ENCODE measurements at regions not wholly inside any gene's neighbourhood (a gene's known extent, or its start where the extent isn't known, plus 50 kb on each side); places are given as distances from the start of the nearest gene placed in this dataset.
"Not testable (repeated sequence)": the region's sequence is repeated elsewhere in the genome, so short reads cannot be mapped to it uniquely, and the experiment has no call there.

DNA sequence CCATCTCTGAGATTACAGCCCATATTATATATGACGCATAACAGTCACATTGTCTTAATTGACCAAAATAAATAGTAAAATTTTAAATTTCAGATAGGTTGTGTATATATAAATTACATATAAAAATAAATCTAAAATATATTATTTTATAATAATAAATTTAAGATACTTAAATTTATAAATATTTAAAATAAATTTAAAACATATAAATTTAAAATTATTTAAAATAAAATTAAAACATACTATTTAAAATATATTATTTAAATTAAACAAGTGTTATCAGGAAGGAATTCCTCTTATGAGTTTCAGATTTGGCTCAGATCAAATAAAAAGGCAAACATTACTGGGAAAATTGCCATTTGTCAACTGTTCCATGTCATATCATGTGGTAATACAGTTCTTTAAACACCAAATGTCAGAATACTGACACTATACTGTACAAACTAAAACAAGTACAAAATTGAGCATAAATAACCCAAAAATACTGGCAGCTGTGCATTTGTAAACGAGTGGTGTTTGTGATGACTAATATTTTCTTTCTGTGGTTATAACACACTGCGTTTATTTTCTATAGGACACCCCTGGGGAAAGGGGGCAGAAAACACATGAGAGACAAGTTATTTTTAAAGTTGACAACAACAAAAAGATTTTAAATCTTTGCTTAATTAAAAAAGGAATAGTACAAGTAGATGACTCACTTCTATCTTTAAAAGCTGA, 71.3 kb upstream of the DGKB start:
- TF ChIP-seq, protein P1, sequence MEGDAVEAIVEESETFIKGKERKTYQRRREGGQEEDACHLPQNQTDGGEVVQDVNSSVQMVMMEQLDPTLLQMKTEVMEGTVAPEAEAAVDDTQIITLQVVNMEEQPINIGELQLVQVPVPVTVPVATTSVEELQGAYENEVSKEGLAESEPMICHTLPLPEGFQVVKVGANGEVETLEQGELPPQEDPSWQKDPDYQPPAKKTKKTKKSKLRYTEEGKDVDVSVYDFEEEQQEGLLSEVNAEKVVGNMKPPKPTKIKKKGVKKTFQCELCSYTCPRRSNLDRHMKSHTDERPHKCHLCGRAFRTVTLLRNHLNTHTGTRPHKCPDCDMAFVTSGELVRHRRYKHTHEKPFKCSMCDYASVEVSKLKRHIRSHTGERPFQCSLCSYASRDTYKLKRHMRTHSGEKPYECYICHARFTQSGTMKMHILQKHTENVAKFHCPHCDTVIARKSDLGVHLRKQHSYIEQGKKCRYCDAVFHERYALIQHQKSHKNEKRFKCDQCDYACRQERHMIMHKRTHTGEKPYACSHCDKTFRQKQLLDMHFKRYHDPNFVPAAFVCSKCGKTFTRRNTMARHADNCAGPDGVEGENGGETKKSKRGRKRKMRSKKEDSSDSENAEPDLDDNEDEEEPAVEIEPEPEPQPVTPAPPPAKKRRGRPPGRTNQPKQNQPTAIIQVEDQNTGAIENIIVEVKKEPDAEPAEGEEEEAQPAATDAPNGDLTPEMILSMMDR (IDR thresholded peaks at IDR 0.05): no peak
- POLR2A ChIA-PET: no interaction called here
- CTCF ChIA-PET: no interaction called here
- H3K4me3 Mint-ChIP-seq: no peak overlapping the region
- no peaks in the 10 kb centered on the region for H3K9me3 Mint-ChIP-seq
- H3K36me3 Mint-ChIP-seq (ENCODE audit: low read depth): no peaks in the 10 kb centered on the region
- H3K4me1 Mint-ChIP-seq (ENCODE audit: low read depth): no peaks in the 10 kb centered on the region
- ATAC-seq (no peak), DNase-seq (no peak)
- intact Hi-C loops (cut with micrococcal nuclease): no loop called here
- no peaks in the 10 kb centered on the region for H3K27me3 Mint-ChIP-seq
- no peak overlapping the region for H3K27ac Mint-ChIP-seq

DNA sequence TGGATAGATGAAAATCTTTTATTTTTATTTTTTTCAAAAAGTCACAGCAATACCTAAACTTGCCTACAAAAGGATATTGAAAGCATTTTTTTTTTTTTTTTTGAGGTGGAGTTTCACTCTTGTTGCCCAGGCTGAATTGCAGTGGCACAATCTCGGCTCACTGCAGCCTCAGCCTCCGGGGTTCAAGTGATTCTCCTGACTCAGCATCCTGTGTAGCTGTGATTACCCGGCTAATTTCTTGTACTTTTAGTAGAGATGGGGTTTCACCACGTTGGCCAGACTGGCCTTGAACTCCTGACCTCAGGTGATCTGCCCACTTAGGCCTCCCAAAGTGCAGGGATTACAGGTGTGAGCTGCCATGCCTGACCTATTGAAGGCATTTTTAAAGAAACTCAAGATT, 69.1 kb upstream of the DGKB start:
- H3K4me3 Mint-ChIP-seq; H3K4me1 Mint-ChIP-seq (ENCODE audit: low read depth); POLR2A ChIA-PET; intact Hi-C loops (cut with micrococcal nuclease); CTCF ChIA-PET; H3K9me3 Mint-ChIP-seq; H3K27ac Mint-ChIP-seq; H3K36me3 Mint-ChIP-seq (ENCODE audit: low read depth); DNase-seq; ATAC-seq; H3K27me3 Mint-ChIP-seq: not testable (repeated sequence)

DNA sequence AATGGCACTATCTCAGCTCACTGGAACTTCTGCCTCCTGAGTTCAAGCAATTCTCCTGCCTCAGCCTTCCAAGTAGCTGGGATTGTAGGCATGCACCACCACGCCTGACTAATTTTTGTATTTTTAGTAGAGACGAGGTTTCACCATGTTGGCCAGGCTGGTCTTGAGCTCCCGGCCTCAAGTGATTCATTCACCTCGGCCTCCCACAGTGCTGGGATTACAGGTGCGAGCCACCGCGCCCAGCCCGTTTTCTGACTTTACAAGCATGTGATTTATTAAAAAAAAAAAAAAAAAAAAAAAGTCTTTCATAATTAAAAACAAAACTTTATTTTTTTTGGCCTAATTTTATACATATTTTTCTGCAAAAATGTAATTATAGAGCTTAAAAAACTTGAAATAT, 64.8 kb upstream of the DGKB start:
- H3K27ac Mint-ChIP-seq; H3K4me3 Mint-ChIP-seq; intact Hi-C loops (cut with micrococcal nuclease); H3K27me3 Mint-ChIP-seq; H3K9me3 Mint-ChIP-seq; DNase-seq; H3K4me1 Mint-ChIP-seq (ENCODE audit: low read depth); CTCF ChIA-PET; POLR2A ChIA-PET; H3K36me3 Mint-ChIP-seq (ENCODE audit: low read depth); ATAC-seq: not testable (repeated sequence)

DNA sequence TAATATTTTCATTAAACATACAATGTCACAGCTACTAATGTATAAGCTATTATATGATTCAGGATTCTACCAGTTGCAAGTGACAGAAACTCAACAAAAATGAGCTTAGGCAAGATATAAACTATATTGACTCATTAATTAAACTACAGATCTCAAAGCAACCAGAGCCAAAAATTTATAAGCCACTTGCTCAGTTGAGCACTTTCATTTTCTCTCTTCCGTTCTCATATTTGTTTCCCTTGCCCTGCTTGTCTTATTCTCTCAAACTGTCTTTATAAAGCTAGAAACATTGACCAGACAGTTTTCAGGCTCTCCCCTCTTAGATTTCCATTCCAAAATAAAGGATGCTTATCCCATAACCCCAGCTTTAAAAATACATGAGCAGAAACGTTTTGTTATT, 60.2 kb upstream of the DGKB start:
- no peaks in the 10 kb centered on the region for H3K4me1 Mint-ChIP-seq (ENCODE audit: low read depth)

DNA sequence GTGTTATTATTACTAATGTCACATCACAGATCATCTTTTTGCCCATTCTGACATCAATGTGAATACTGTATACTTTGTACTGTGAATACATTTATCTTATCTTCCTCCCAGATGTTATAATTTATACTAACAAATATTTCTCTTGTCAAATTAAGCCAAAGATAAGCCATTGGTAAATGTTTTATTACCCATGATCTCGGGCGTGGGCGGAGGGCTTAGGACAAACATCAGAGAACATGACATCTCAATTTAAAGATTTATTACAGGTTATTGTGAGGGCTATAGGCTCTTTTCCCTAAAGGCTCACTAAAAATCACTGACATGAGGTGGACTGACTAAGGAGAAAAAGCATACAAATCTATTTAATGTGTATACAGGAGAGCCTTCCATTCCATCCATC, 58.2 kb upstream of the DGKB start:
- no peaks in the 10 kb centered on the region for H3K4me1 Mint-ChIP-seq (ENCODE audit: low read depth)
- H3K36me3 Mint-ChIP-seq (ENCODE audit: low read depth): no peaks in the 10 kb centered on the region
- CTCF ChIA-PET: no interaction called here
- no peak overlapping the region for H3K4me3 Mint-ChIP-seq
- H3K27me3 Mint-ChIP-seq: no peaks in the 10 kb centered on the region
- peaks cover 5% of the 10 kb centered on the region for H3K9me3 Mint-ChIP-seq
- TF ChIP-seq, protein P1 (IDR thresholded peaks at IDR 0.05): no peak
- ATAC-seq: no peak
- intact Hi-C loops (cut with micrococcal nuclease): no loop called here
- no peak for DNase-seq
- POLR2A ChIA-PET: no interaction called here
- H3K27ac Mint-ChIP-seq: no peak overlapping the region

More for the DNA sequence above, 60.2 kb upstream of the DGKB start:
- POLR2A ChIA-PET: no interaction called here
- DNase-seq: no peak
- no peak for ATAC-seq
- TF ChIP-seq, protein P1 (IDR thresholded peaks at IDR 0.05): no peak
- no peaks in the 10 kb centered on the region for H3K36me3 Mint-ChIP-seq (ENCODE audit: low read depth)
- no peaks in the 10 kb centered on the region for H3K27me3 Mint-ChIP-seq
- intact Hi-C loops (cut with micrococcal nuclease): no loop called here
- no peak overlapping the region for H3K4me3 Mint-ChIP-seq
- no peak overlapping the region for H3K27ac Mint-ChIP-seq
- CTCF ChIA-PET: no interaction called here
- peaks cover 4% of the 10 kb centered on the region for H3K9me3 Mint-ChIP-seq

DNA sequence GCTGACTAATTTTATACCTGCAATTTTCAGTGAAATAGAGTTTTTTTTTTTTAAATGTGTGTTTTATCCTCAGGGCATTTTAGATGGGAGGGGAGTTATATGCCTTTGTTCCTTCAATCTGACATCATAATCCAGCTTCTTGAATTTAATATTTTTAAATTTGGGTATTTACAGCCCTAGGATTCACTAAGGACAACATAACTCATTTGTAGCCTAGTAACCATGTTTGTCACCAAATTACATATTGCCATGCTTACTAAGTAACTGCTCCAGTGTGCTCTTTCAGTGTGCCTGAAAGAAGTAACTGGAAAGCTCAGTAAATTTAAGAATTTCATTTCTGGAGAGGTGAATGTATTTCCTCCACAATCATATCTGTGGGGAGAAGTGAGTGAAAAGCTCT, 56.8 kb upstream of the DGKB start:
- Mint-ChIP-seq H3K36me3 (ENCODE audit: low read depth) (no peaks in the 10 kb centered on the region), H3K27ac (no peak overlapping the region), H3K4me1 (ENCODE audit: low read depth) (no peaks in the 10 kb centered on the region), H3K4me3 (no peak overlapping the region), H3K27me3 (no peaks in the 10 kb centered on the region), H3K9me3 (peaks cover 5% of the 10 kb centered on the region)
- TF ChIP-seq, protein P1 (IDR thresholded peaks at IDR 0.05): no peak
- CTCF ChIA-PET: no interaction called here
- no peak for DNase-seq
- POLR2A ChIA-PET: no interaction called here
- ATAC-seq: no peak
- intact Hi-C loops (cut with micrococcal nuclease): no loop called here

Measured in activated CD8-positive, alpha-beta T cell treated with anti-CD3 and anti-CD28 coated beads for 36 hours (primary cell).